ENCODE measurements at regions not wholly inside any gene's neighbourhood (a gene's known extent, or its start where the extent isn't known, plus 50 kb on each side); places are given as distances from the start of the nearest gene placed in this dataset.

DNA sequence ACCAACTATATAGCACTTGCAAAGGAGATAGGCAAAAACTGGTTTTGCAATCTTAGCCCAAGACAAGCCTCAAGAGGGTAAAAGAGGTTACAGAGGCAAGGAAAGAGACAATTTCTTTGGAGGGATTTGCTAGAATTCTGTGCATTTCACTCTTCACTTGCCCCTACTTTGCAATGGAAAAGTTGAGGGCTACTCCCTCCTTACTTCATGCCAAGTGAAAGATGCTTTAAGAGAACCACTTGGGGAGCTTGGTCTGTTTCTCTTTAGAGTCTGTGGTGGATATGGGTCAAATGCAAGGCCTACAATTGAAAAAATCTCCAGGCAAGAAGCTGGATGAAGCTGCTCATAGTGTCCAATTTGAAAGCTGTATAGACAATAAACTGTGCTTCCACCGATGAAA lies 167.7 kb upstream of the DIO2 start:
- DNase-seq (ENCODE audit: low read depth) = no peak
- Histone ChIP-seq H3K4me3 (ENCODE audit: low read length) (no peak overlapping the region), H3K36me3 (ENCODE audit: control insufficient read depth, insufficient read depth, low read length, severe bottlenecking) (no peaks in the 10 kb centered on the region)

DNA sequence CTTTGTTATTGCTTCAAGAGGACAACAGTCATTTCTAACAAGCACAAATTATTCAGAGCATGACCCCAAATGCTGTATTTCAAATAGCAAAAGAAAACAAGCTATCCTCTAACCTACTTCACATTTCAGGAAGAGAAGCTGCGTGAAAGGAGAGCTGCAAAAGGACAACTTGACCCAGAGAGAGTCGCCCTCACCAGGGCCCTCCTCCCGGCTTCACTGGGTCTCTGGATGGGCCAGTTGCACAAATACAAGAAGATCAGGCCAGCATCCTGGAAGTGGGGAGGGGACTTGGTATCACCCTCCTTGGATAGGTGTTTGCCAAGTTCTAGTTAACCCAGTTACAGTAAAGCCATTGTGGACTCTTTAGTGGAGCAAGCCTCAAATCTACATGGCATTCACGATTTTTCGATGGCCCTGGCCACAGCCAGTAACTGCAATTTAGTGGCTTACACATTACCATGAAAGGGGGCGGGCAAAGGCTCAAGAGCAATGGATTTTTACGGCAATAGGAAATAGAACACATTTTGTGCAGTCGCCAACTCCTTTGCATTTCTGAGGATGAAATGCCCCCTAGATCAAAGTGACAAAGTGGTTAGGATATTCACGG lies 166.9 kb upstream of the DIO2 start:
- no peak for DNase-seq (ENCODE audit: low read depth)
- H3K36me3 ChIP-seq (ENCODE audit: control insufficient read depth, insufficient read depth, low read length, severe bottlenecking) = no peaks in the 10 kb centered on the region
- no peaks in the 10 kb centered on the region for H3K9me3 ChIP-seq (ENCODE audit: control insufficient read depth, low read length)
- no peak overlapping the region for H3K9ac ChIP-seq (ENCODE audit: low read length)
- H3K27me3 ChIP-seq (replicated peaks; ENCODE audit: control insufficient read depth, insufficient read depth, low read length) = no peaks in the 10 kb centered on the region
- H3K4me3 ChIP-seq (ENCODE audit: low read length) = no peak overlapping the region
- no peaks in the 10 kb centered on the region for H3K4me1 ChIP-seq (ENCODE audit: control insufficient read depth, insufficient read depth, low read length)

More for the DNA sequence above, 167.7 kb upstream of the DIO2 start:
- Histone ChIP-seq H3K9ac (ENCODE audit: low read length) (no peak overlapping the region), H3K9me3 (ENCODE audit: control insufficient read depth, low read length) (no peaks in the 10 kb centered on the region), H3K27me3 (replicated peaks; ENCODE audit: control insufficient read depth, insufficient read depth, low read length) (no peaks in the 10 kb centered on the region), H3K4me1 (ENCODE audit: control insufficient read depth, insufficient read depth, low read length) (no peaks in the 10 kb centered on the region)

DNA sequence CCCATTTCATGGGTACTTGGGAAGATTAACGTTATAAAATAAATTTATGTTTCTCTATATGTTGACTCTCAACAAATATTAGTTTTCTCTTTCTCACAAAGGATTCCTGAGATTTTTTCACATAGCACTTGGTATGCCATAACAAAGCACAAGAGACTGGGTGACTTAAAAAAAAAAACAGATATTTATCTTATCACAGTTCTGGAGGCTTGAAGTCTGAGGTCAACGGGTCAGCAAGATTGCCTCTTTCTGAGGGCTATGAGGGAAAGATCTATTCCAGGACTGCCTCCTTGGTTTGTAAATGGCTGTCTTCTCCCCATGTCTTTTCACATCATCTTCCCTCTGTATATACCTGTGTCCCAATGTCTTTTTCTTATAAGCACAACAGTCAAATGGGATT lies 153.5 kb upstream of the DIO2 start:
- Histone ChIP-seq H3K9me3 (ENCODE audit: control insufficient read depth, low read length) (no peaks in the 10 kb centered on the region), H3K4me1 (ENCODE audit: control insufficient read depth, insufficient read depth, low read length) (no peaks in the 10 kb centered on the region), H3K36me3 (ENCODE audit: control insufficient read depth, insufficient read depth, low read length, severe bottlenecking) (no peaks in the 10 kb centered on the region), H3K9ac (ENCODE audit: low read length) (no peak overlapping the region), H3K27me3 (replicated peaks; ENCODE audit: control insufficient read depth, insufficient read depth, low read length) (no peaks in the 10 kb centered on the region), H3K4me3 (ENCODE audit: low read length) (no peak overlapping the region)
- no peak for DNase-seq (ENCODE audit: low read depth)

DNA sequence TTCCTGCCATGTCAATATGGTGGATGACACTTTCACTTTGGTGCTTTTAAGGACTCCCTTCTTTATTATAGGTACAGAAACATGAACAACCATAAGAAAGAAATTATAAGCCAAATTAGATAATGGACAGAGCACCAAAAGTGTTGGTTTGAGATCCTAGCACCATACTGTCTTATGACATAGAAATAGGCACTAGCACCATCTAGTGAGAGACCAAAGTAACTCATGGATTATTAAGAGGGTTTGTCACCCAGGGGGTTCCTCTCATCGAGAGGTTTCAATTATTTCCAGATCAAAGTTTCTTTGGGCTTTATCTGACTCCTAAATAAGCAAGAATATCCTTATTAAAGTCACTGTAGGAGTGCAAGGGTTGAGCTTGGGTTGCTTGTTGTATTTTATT lies 153.0 kb upstream of the DIO2 start:
- H3K9me3 ChIP-seq (ENCODE audit: control insufficient read depth, low read length) = no peaks in the 10 kb centered on the region
- H3K4me3 ChIP-seq (ENCODE audit: low read length) = no peak overlapping the region
- no peaks in the 10 kb centered on the region for H3K27me3 ChIP-seq (replicated peaks; ENCODE audit: control insufficient read depth, insufficient read depth, low read length)
- no peak overlapping the region for H3K9ac ChIP-seq (ENCODE audit: low read length)
- no peaks in the 10 kb centered on the region for H3K36me3 ChIP-seq (ENCODE audit: control insufficient read depth, insufficient read depth, low read length, severe bottlenecking)
- DNase-seq (ENCODE audit: low read depth) = peak; percentile 19
- no peaks in the 10 kb centered on the region for H3K4me1 ChIP-seq (ENCODE audit: control insufficient read depth, insufficient read depth, low read length)

- no peaks in the 10 kb centered on the region for H3K36me3 ChIP-seq (ENCODE audit: control insufficient read depth, insufficient read depth, low read length, severe bottlenecking)
- H3K9me3 ChIP-seq (ENCODE audit: control insufficient read depth, low read length) = no peaks in the 10 kb centered on the region
- no peaks in the 10 kb centered on the region for H3K4me1 ChIP-seq (ENCODE audit: control insufficient read depth, insufficient read depth, low read length)
- H3K9ac ChIP-seq (ENCODE audit: low read length) = no peak overlapping the region
- no peak overlapping the region for H3K4me3 ChIP-seq (ENCODE audit: low read length)
- no peak for DNase-seq (ENCODE audit: low read depth)
- H3K27me3 ChIP-seq (replicated peaks; ENCODE audit: control insufficient read depth, insufficient read depth, low read length) = no peaks in the 10 kb centered on the region
Measured at GRCh38 chr14:80358112-80358511, 146.8 kb upstream of the DIO2 start.

- H3K9me3 ChIP-seq (ENCODE audit: control insufficient read depth, low read length) = no peaks in the 10 kb centered on the region
- no peaks in the 10 kb centered on the region for H3K4me1 ChIP-seq (ENCODE audit: control insufficient read depth, insufficient read depth, low read length)
- DNase-seq (ENCODE audit: low read depth) = peak; percentile 48
- H3K4me3 ChIP-seq (ENCODE audit: low read length) = no peak overlapping the region
- H3K27me3 ChIP-seq (replicated peaks; ENCODE audit: control insufficient read depth, insufficient read depth, low read length) = no peaks in the 10 kb centered on the region
- no peaks in the 10 kb centered on the region for H3K36me3 ChIP-seq (ENCODE audit: control insufficient read depth, insufficient read depth, low read length, severe bottlenecking)
- no peak overlapping the region for H3K9ac ChIP-seq (ENCODE audit: low read length)
Measured at GRCh38 chr14:80356413-80356812, 145.1 kb upstream of the DIO2 start.

DNA sequence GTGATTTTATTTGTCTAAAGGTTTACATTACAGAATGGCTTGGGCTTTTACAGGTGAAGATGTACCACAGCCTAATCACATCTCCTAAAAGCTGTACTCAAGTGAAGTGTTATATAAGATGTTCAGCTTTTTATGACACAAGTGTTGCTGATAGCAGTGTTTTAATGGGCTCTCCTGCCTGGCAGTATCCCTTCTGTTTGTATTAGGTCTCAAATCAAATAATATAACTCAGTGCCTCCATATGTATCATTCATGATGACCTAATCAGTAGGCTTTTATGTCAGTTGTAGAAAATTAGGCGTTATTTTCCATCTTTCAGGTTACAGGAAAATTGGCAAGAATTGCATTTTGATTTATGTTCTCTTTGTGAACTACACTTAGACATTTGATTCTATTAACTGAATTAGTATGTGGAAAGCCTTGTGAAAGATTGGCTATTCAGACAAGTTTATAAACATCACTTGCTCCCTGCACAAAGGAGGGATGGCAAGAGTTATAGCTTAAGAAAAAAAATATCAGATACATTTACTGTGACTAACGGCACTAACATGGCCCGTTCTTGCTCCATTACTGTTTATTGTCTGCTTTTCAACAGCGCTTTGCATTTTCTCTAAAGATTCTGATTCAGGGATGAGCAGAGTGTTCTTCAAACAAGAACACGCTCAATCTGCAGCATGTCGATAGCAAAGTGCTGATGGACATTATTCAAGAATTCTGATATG lies 143.7 kb upstream of the DIO2 start:
- no peak overlapping the region for H3K9ac ChIP-seq (ENCODE audit: low read length)
- H3K9me3 ChIP-seq (ENCODE audit: control insufficient read depth, low read length) = no peaks in the 10 kb centered on the region
- H3K4me3 ChIP-seq (ENCODE audit: low read length) = no peak overlapping the region
- H3K4me1 ChIP-seq (ENCODE audit: control insufficient read depth, insufficient read depth, low read length) = no peaks in the 10 kb centered on the region
- DNase-seq (ENCODE audit: low read depth) = no peak
- H3K27me3 ChIP-seq (replicated peaks; ENCODE audit: control insufficient read depth, insufficient read depth, low read length) = no peaks in the 10 kb centered on the region
- no peaks in the 10 kb centered on the region for H3K36me3 ChIP-seq (ENCODE audit: control insufficient read depth, insufficient read depth, low read length, severe bottlenecking)

- no peaks in the 10 kb centered on the region for H3K4me1 ChIP-seq (ENCODE audit: control insufficient read depth, insufficient read depth, low read length)
- DNase-seq (ENCODE audit: low read depth) = no peak
- H3K36me3 ChIP-seq (ENCODE audit: control insufficient read depth, insufficient read depth, low read length, severe bottlenecking) = no peaks in the 10 kb centered on the region
- H3K27me3 ChIP-seq (replicated peaks; ENCODE audit: control insufficient read depth, insufficient read depth, low read length) = no peaks in the 10 kb centered on the region
- H3K9ac ChIP-seq (ENCODE audit: low read length) = no peak overlapping the region
- H3K4me3 ChIP-seq (ENCODE audit: low read length) = no peak overlapping the region
- no peaks in the 10 kb centered on the region for H3K9me3 ChIP-seq (ENCODE audit: control insufficient read depth, low read length)
Measured at GRCh38 chr14:80352471-80352870, 141.2 kb upstream of the DIO2 start.

- Histone ChIP-seq H3K27me3 (replicated peaks; ENCODE audit: control insufficient read depth, insufficient read depth, low read length) (no peaks in the 10 kb centered on the region), H3K36me3 (ENCODE audit: control insufficient read depth, insufficient read depth, low read length, severe bottlenecking) (no peaks in the 10 kb centered on the region), H3K9me3 (ENCODE audit: control insufficient read depth, low read length) (no peaks in the 10 kb centered on the region), H3K4me3 (ENCODE audit: low read length) (no peak overlapping the region), H3K4me1 (ENCODE audit: control insufficient read depth, insufficient read depth, low read length) (no peaks in the 10 kb centered on the region), H3K9ac (ENCODE audit: low read length) (no peak overlapping the region)
- DNase-seq (ENCODE audit: low read depth) = no peak
Measured at GRCh38 chr14:80350707-80351106, 139.4 kb upstream of the DIO2 start.

- Histone ChIP-seq H3K36me3 (ENCODE audit: control insufficient read depth, insufficient read depth, low read length, severe bottlenecking) (no peaks in the 10 kb centered on the region), H3K9ac (ENCODE audit: low read length) (no peak overlapping the region)
- no peak for DNase-seq (ENCODE audit: low read depth)
Measured at GRCh38 chr14:80346395-80346794, 135.1 kb upstream of the DIO2 start.

DNA sequence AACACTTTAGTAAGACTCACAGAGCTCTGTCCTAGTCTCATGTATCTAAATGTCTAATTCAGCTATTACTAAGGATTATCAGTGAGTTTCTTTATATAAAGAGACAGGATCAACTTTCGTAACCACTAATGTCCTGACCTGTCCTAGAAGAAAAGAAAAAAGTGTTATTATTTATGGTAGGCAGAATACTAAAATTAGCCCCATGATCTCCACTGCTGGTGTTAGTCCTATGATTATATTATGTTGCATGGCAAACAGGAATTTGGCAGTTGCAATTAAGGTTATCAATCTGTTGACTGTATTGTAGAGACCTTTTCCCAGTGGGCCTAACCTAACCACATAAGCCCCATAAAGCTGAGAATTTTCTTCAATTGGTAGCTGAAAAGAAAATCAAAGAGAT lies 132.9 kb upstream of the DIO2 start:
- no peak overlapping the region for H3K4me3 ChIP-seq (ENCODE audit: low read length)

More at GRCh38 chr14:80346395-80346794, 135.1 kb upstream of the DIO2 start:
- Histone ChIP-seq H3K9me3 (ENCODE audit: control insufficient read depth, low read length) (no peaks in the 10 kb centered on the region), H3K4me3 (ENCODE audit: low read length) (no peak overlapping the region), H3K27me3 (replicated peaks; ENCODE audit: control insufficient read depth, insufficient read depth, low read length) (no peaks in the 10 kb centered on the region), H3K4me1 (ENCODE audit: control insufficient read depth, insufficient read depth, low read length) (no peaks in the 10 kb centered on the region)

More for the DNA sequence above, 132.9 kb upstream of the DIO2 start:
- no peak overlapping the region for H3K9ac ChIP-seq (ENCODE audit: low read length)
- H3K9me3 ChIP-seq (ENCODE audit: control insufficient read depth, low read length) = no peaks in the 10 kb centered on the region
- no peaks in the 10 kb centered on the region for H3K4me1 ChIP-seq (ENCODE audit: control insufficient read depth, insufficient read depth, low read length)
- H3K36me3 ChIP-seq (ENCODE audit: control insufficient read depth, insufficient read depth, low read length, severe bottlenecking) = no peaks in the 10 kb centered on the region
- DNase-seq (ENCODE audit: low read depth) = no peak
- no peaks in the 10 kb centered on the region for H3K27me3 ChIP-seq (replicated peaks; ENCODE audit: control insufficient read depth, insufficient read depth, low read length)

All from adipocyte (in vitro differentiated cells).